ENCODE measurements at regions not wholly inside any gene's neighbourhood (a gene's known extent, or its start where the extent isn't known, plus 50 kb on each side); places are given as distances from the start of the nearest gene placed in this dataset.

- Histone ChIP-seq H3K4me1 (no peaks in the 10 kb centered on the region), H3K36me3 (no peaks in the 10 kb centered on the region), H3K9me3 (no peaks in the 10 kb centered on the region), H3K27me3 (peaks cover 0 to 21% (median 0%) of the 10 kb centered on the region in 4 donors), H3K27ac (replicated peaks in 1 of 4) (no peak overlapping the region), H3K4me3 (no peak overlapping the region)
- no peak for DNase-seq (ENCODE audit: extremely low spot score)
- intact Hi-C loops (cut with DNase I) = no loop called here
- WGBS = 88% methylated on average over 2 of the region's 2 CpGs
- no peak for TF ChIP-seq POLR2A (IDR thresholded peaks at IDR 0.05; ENCODE audit: low read depth)
- TF ChIP-seq EP300 (IDR thresholded peaks at IDR 0.05) = no peak
- TF ChIP-seq POLR2AphosphoS5 (IDR thresholded peaks at IDR 0.05) = no peak
- TF ChIP-seq CTCF (IDR thresholded peaks at IDR 0.05) = no peak
Observed at GRCh38 chr13:52926971-52927370, 78.5 kb upstream of the PCDH8 start.

GRCh38 chr13:52925775-52926285 lies 77.4 kb upstream of the PCDH8 start:
- Histone ChIP-seq H3K9me3 (no peaks in the 10 kb centered on the region), H3K36me3 (no peaks in the 10 kb centered on the region), H3K27me3 (peaks cover 0 to 21% (median 0%) of the 10 kb centered on the region in 4 donors), H3K4me1 (no peaks in the 10 kb centered on the region), H3K4me3 (no peak overlapping the region), H3K27ac (replicated peaks in 1 of 4) (no peak overlapping the region)
- DNase-seq (ENCODE audit: extremely low spot score) = no peak
- WGBS = 65% methylated on average over 13 of the region's 13 CpGs
- TF ChIP-seq CTCF (IDR thresholded peaks at IDR 0.05) = no peak
- no peak for TF ChIP-seq POLR2A (IDR thresholded peaks at IDR 0.05; ENCODE audit: low read depth)
- no peak for TF ChIP-seq POLR2AphosphoS5 (IDR thresholded peaks at IDR 0.05)
- TF ChIP-seq EP300 (IDR thresholded peaks at IDR 0.05) = no peak
- intact Hi-C loops (cut with DNase I) = no loop called here

GRCh38 chr13:52925251-52925650 lies 76.8 kb upstream of the PCDH8 start:
- Histone ChIP-seq H3K36me3 (no peaks in the 10 kb centered on the region), H3K27ac (replicated peaks in 1 of 4) (no peak overlapping the region), H3K4me3 (no peak overlapping the region), H3K27me3 (peaks cover 0 to 21% (median 0%) of the 10 kb centered on the region in 4 donors), H3K4me1 (no peaks in the 10 kb centered on the region), H3K9me3 (no peaks in the 10 kb centered on the region)
- intact Hi-C loops (cut with DNase I) = no loop called here
- WGBS = 48% methylated on average over 2 of the region's 2 CpGs
- TF ChIP-seq EP300 (IDR thresholded peaks at IDR 0.05) (no peak), POLR2AphosphoS5 (IDR thresholded peaks at IDR 0.05) (no peak), CTCF (IDR thresholded peaks at IDR 0.05) (no peak), POLR2A (IDR thresholded peaks at IDR 0.05; ENCODE audit: low read depth) (no peak)
- no peak for DNase-seq (ENCODE audit: extremely low spot score)

- DNase-seq (ENCODE audit: extremely low spot score) = no peak
- Histone ChIP-seq H3K27me3 (peaks cover 0 to 21% (median 0%) of the 10 kb centered on the region in 4 donors), H3K9me3 (no peaks in the 10 kb centered on the region), H3K4me1 (no peaks in the 10 kb centered on the region), H3K4me3 (no peak overlapping the region), H3K36me3 (no peaks in the 10 kb centered on the region), H3K27ac (replicated peaks in 1 of 4) (no peak overlapping the region)
- intact Hi-C loops (cut with DNase I) = no loop called here
- TF ChIP-seq POLR2AphosphoS5 (IDR thresholded peaks at IDR 0.05) = no peak
- WGBS = 70% methylated on average over 10 of the region's 10 CpGs
Observed at GRCh38 chr13:52924289-52925148, 76.1 kb upstream of the PCDH8 start.

- Histone ChIP-seq H3K27ac (replicated peaks in 1 of 4) (no peak overlapping the region), H3K27me3 (peaks cover 0 to 18% (median 0%) of the 10 kb centered on the region in 4 donors), H3K4me3 (no peak overlapping the region), H3K4me1 (no peaks in the 10 kb centered on the region), H3K9me3 (no peaks in the 10 kb centered on the region), H3K36me3 (no peaks in the 10 kb centered on the region)
- intact Hi-C loops (cut with DNase I) = no loop called here
- TF ChIP-seq POLR2AphosphoS5 (IDR thresholded peaks at IDR 0.05) (no peak), EP300 (IDR thresholded peaks at IDR 0.05) (no peak)
- 100% methylated on average over 1 of the region's 1 CpG for WGBS
- DNase-seq (ENCODE audit: extremely low spot score) = no peak
Observed at GRCh38 chr13:52922961-52923360, 74.5 kb upstream of the PCDH8 start.

All from esophagus muscularis mucosa (tissue), 4 donors.